Activated naive CD4-positive, alpha-beta T cell treated with anti-CD3 and anti-CD28 coated beads, Interleukin-2, amount 50 U/mL, for 16 hours (primary cell): ENCODE measurements at regions not wholly inside any gene's neighbourhood (a gene's known extent, or its start where the extent isn't known, plus 50 kb on each side); places are given as distances from the start of the nearest gene placed in this dataset.
"Not testable (repeated sequence)": the region's sequence is repeated elsewhere in the genome, so short reads cannot be mapped to it uniquely, and the experiment has no call there.

Experiments used
- DNase-seq: peaks from one replicate; pipeline ENCODE4 v3.0.0-alpha.2; 2020

- DNase-seq: not testable (repeated sequence)
Observed at GRCh38 chr5:27119736-27120321, 81.4 kb upstream of the CDH9 start.

- no peak for DNase-seq
Observed at GRCh38 chr5:27103486-27103885, 65.1 kb upstream of the CDH9 start.

- not testable (repeated sequence) for DNase-seq
Observed at GRCh38 chr5:27095761-27096160, 57.4 kb upstream of the CDH9 start.

GRCh38 chr5:27093279-27093678, 54.9 kb upstream of the CDH9 start:
- DNase-seq: no peak

GRCh38 chr5:27091858-27092257, 53.5 kb upstream of the CDH9 start:
- no peak for DNase-seq

- not testable (repeated sequence) for DNase-seq
Observed at GRCh38 chr5:27088822-27089221, 50.4 kb upstream of the CDH9 start.
